ENCODE measurements at regions not wholly inside any gene's neighbourhood (a gene's known extent, or its start where the extent isn't known, plus 50 kb on each side); places are given as distances from the start of the nearest gene placed in this dataset.

GRCh38 chr3:194987571-194988494 lies 283.1 kb downstream of the XXYLT1 start:
- TF ChIP-seq CTCF (IDR thresholded peaks at IDR 0.05) (no peak), POLR2A (IDR thresholded peaks at IDR 0.05) (no peak)

All from thyroid gland (tissue), 4 donors.